ENCODE measurements at regions not wholly inside any gene's neighbourhood (a gene's known extent, or its start where the extent isn't known, plus 50 kb on each side); places are given as distances from the start of the nearest gene placed in this dataset.

- no peak for TF ChIP-seq CTCF (conservative IDR thresholded peaks at IDR 0.05)
- TF ChIP-seq EZH2 (IDR thresholded peaks at IDR 0.05; ENCODE audit: low read depth): no peak
Measured at GRCh38 chr13:57982782-57983181, 351.2 kb downstream of the PCDH17 start.
